ENCODE measurements at regions not wholly inside any gene's neighbourhood (a gene's known extent, or its start where the extent isn't known, plus 50 kb on each side); places are given as distances from the start of the nearest gene placed in this dataset.

DNA sequence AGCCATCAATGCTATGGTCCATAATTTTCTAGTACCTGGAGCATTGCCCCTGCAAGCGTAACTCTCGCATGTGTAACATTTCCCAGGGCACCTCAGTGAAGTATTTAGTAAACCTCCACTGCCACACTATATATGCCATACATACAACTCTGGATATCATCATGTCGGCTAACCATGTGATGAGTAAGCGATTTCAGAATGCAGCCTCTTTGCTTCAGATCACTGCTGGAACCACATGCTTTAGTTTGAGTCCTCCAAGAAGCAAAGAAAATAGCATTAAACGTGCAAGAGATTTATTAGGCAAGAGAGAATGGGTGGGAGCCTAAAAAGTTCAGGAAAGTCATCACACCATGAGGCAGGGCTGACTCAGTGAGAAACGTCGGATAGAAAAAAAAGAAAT is 635.6 kb upstream of the SLITRK5 start:
- no peak overlapping the region for H3K4me2 ChIP-seq (ENCODE audit: low read depth, low read length)
- H3K27me3 ChIP-seq (replicated peaks; ENCODE audit: insufficient read depth, low read length): no peaks in the 10 kb centered on the region
- no peak for DNase-seq
- H3K36me3 ChIP-seq (replicated peaks; ENCODE audit: insufficient read depth, low read length): no peaks in the 10 kb centered on the region
- H3K9me3 ChIP-seq (replicated peaks; ENCODE audit: insufficient read depth, low read length): no peaks in the 10 kb centered on the region
- no peak overlapping the region for H3K4me3 ChIP-seq (ENCODE audit: low read length)
- no peak overlapping the region for H2AFZ ChIP-seq (ENCODE audit: low read length)
- no peak overlapping the region for H3K9ac ChIP-seq (ENCODE audit: low read length)
- no peaks in the 10 kb centered on the region for H3F3A ChIP-seq (ENCODE audit: insufficient read depth, low read length)
- no peaks in the 10 kb centered on the region for H3K4me1 ChIP-seq (ENCODE audit: low read length)
- no peaks in the 10 kb centered on the region for H3K9me2 ChIP-seq (replicated peaks; ENCODE audit: insufficient read depth, low read length)
- no peaks in the 10 kb centered on the region for H3K79me2 ChIP-seq (ENCODE audit: low read length)
- H4K20me1 ChIP-seq (ENCODE audit: insufficient read depth, low read length): no peaks in the 10 kb centered on the region
- H3K27ac ChIP-seq (ENCODE audit: low read length): no peak overlapping the region
- TF ChIP-seq EZH2 (optimal IDR thresholded peaks at IDR 0.05; ENCODE audit: low read depth, low read length) (no peak), EZH2phosphoT487 (IDR thresholded peaks at IDR 0.05; ENCODE audit: low read length) (no peak)
- TF ChIP-seq, protein P1, sequence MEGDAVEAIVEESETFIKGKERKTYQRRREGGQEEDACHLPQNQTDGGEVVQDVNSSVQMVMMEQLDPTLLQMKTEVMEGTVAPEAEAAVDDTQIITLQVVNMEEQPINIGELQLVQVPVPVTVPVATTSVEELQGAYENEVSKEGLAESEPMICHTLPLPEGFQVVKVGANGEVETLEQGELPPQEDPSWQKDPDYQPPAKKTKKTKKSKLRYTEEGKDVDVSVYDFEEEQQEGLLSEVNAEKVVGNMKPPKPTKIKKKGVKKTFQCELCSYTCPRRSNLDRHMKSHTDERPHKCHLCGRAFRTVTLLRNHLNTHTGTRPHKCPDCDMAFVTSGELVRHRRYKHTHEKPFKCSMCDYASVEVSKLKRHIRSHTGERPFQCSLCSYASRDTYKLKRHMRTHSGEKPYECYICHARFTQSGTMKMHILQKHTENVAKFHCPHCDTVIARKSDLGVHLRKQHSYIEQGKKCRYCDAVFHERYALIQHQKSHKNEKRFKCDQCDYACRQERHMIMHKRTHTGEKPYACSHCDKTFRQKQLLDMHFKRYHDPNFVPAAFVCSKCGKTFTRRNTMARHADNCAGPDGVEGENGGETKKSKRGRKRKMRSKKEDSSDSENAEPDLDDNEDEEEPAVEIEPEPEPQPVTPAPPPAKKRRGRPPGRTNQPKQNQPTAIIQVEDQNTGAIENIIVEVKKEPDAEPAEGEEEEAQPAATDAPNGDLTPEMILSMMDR (IDR thresholded peaks at IDR 0.05; ENCODE audit: low read length): no peak

DNA sequence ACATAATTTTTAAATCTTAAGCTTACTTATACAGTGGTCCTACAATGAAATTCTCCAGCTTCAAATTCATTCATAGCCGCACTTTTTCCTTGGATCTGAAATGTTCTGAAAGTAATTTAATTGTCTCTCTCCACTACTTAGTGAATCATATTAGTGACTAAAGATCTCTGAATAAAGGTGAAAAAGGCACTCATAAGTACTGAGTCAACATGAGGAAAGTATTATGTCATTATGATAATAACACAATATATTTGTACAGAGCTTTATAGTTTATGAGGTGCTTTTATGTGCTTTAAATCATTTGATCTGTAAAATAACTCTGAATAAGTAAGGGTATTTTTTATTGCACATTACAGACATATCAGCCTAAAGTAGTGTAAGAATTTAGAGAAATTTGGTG is 628.2 kb upstream of the SLITRK5 start:
- Histone ChIP-seq H3F3A (ENCODE audit: insufficient read depth, low read length) (no peaks in the 10 kb centered on the region), H3K4me3 (ENCODE audit: low read length) (no peak overlapping the region), H3K36me3 (replicated peaks; ENCODE audit: insufficient read depth, low read length) (no peaks in the 10 kb centered on the region), H3K79me2 (ENCODE audit: low read length) (no peaks in the 10 kb centered on the region), H3K4me1 (ENCODE audit: low read length) (no peaks in the 10 kb centered on the region), H3K9me2 (replicated peaks; ENCODE audit: insufficient read depth, low read length) (no peaks in the 10 kb centered on the region), H3K9me3 (replicated peaks; ENCODE audit: insufficient read depth, low read length) (no peaks in the 10 kb centered on the region), H3K27ac (ENCODE audit: low read length) (no peak overlapping the region), H4K20me1 (ENCODE audit: insufficient read depth, low read length) (no peaks in the 10 kb centered on the region), H2AFZ (ENCODE audit: low read length) (no peak overlapping the region), H3K27me3 (replicated peaks; ENCODE audit: insufficient read depth, low read length) (no peaks in the 10 kb centered on the region), H3K4me2 (ENCODE audit: low read depth, low read length) (no peak overlapping the region), H3K9ac (ENCODE audit: low read length) (no peak overlapping the region)
- TF ChIP-seq, protein P1 (IDR thresholded peaks at IDR 0.05; ENCODE audit: low read length): no peak
- no peak for TF ChIP-seq EZH2 (optimal IDR thresholded peaks at IDR 0.05; ENCODE audit: low read depth, low read length)
- TF ChIP-seq EZH2phosphoT487 (IDR thresholded peaks at IDR 0.05; ENCODE audit: low read length): no peak
- no peak for DNase-seq

DNA sequence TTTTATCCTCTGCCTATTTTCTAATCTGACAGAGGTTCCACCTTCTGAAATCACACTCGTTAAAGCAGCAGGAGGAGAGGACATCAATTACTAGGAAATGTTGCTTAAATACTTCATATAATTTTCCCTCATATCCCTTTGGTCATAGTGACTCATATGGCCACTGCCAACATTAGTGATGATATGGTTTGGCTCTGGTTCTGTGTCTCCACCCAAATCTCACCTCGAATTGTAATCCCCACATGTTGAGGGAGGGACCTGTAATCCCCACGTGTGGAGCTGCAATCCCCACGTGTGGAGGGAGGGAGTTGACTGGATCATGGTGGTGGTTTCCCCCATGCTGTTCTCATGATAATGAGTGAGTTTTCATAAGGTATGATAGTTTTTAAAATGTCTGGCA is 618.4 kb upstream of the SLITRK5 start:
- no peak overlapping the region for H3K9ac ChIP-seq (ENCODE audit: low read length)
- H4K20me1 ChIP-seq (ENCODE audit: insufficient read depth, low read length): no peaks in the 10 kb centered on the region
- no peaks in the 10 kb centered on the region for H3K27me3 ChIP-seq (replicated peaks; ENCODE audit: insufficient read depth, low read length)
- H3K4me3 ChIP-seq (ENCODE audit: low read length): no peak overlapping the region
- no peak overlapping the region for H2AFZ ChIP-seq (ENCODE audit: low read length)
- H3K4me1 ChIP-seq (ENCODE audit: low read length): no peaks in the 10 kb centered on the region
- TF ChIP-seq EZH2phosphoT487 (IDR thresholded peaks at IDR 0.05; ENCODE audit: low read length) (no peak), EZH2 (optimal IDR thresholded peaks at IDR 0.05; ENCODE audit: low read depth, low read length) (no peak)
- TF ChIP-seq, protein P1 (IDR thresholded peaks at IDR 0.05; ENCODE audit: low read length): no peak
- no peaks in the 10 kb centered on the region for H3K36me3 ChIP-seq (replicated peaks; ENCODE audit: insufficient read depth, low read length)
- no peaks in the 10 kb centered on the region for H3K79me2 ChIP-seq (ENCODE audit: low read length)
- no peak overlapping the region for H3K27ac ChIP-seq (ENCODE audit: low read length)
- H3K4me2 ChIP-seq (ENCODE audit: low read depth, low read length): no peak overlapping the region
- no peaks in the 10 kb centered on the region for H3F3A ChIP-seq (ENCODE audit: insufficient read depth, low read length)
- no peak for DNase-seq
- H3K9me3 ChIP-seq (replicated peaks; ENCODE audit: insufficient read depth, low read length): no peaks in the 10 kb centered on the region
- no peaks in the 10 kb centered on the region for H3K9me2 ChIP-seq (replicated peaks; ENCODE audit: insufficient read depth, low read length)

All from MM.1S (cell line).